ENCODE measurements at regions not wholly inside any gene's neighbourhood (a gene's known extent, or its start where the extent isn't known, plus 50 kb on each side); places are given as distances from the start of the nearest gene placed in this dataset.

- no peaks in the 10 kb centered on the region for H3K9me3 ChIP-seq (ENCODE audit: insufficient read depth, low read depth, low read length)
Observed at GRCh38 chr16:65641049-65641761, 519.3 kb upstream of the CDH11 start.

GRCh38 chr16:65634833-65635232 is 513.0 kb upstream of the CDH11 start:
- Histone ChIP-seq H3K4me3 (ENCODE audit: insufficient read depth, low read depth, low read length) (no peak overlapping the region), H2AFZ (ENCODE audit: low read depth, low read length) (no peak overlapping the region), H3K9ac (ENCODE audit: low read length) (no peak overlapping the region), H3K36me3 (ENCODE audit: insufficient read depth, low read length) (no peaks in the 10 kb centered on the region), H3K9me3 (ENCODE audit: insufficient read depth, low read depth, low read length) (no peaks in the 10 kb centered on the region), H3K79me2 (ENCODE audit: insufficient read depth, low read length) (no peaks in the 10 kb centered on the region), H4K20me1 (ENCODE audit: insufficient read depth, low read length) (no peaks in the 10 kb centered on the region), H3K27ac (ENCODE audit: low read depth, low read length) (no peak overlapping the region), H3K27me3 (ENCODE audit: insufficient read depth, low read length) (no peaks in the 10 kb centered on the region), H3K4me1 (ENCODE audit: insufficient read depth, low read length) (no peaks in the 10 kb centered on the region), H3K4me2 (ENCODE audit: low read length) (no peak overlapping the region)
- TF ChIP-seq EZH2 (IDR thresholded peaks at IDR 0.05; ENCODE audit: insufficient read depth, low read length), result no peak
- TF ChIP-seq, protein P1, sequence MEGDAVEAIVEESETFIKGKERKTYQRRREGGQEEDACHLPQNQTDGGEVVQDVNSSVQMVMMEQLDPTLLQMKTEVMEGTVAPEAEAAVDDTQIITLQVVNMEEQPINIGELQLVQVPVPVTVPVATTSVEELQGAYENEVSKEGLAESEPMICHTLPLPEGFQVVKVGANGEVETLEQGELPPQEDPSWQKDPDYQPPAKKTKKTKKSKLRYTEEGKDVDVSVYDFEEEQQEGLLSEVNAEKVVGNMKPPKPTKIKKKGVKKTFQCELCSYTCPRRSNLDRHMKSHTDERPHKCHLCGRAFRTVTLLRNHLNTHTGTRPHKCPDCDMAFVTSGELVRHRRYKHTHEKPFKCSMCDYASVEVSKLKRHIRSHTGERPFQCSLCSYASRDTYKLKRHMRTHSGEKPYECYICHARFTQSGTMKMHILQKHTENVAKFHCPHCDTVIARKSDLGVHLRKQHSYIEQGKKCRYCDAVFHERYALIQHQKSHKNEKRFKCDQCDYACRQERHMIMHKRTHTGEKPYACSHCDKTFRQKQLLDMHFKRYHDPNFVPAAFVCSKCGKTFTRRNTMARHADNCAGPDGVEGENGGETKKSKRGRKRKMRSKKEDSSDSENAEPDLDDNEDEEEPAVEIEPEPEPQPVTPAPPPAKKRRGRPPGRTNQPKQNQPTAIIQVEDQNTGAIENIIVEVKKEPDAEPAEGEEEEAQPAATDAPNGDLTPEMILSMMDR (IDR thresholded peaks at IDR 0.05; ENCODE audit: insufficient read depth, low read depth, low read length), result no peak
- H3K27ac Mint-ChIP-seq (ENCODE audit: unreplicated experiment), result no peak overlapping the region
- DNase-seq (ENCODE audit: low read depth), result no peak
- peaks cover 28% of the 10 kb centered on the region for H3K27me3 Mint-ChIP-seq (ENCODE audit: low read depth, unreplicated experiment)
- no peaks in the 10 kb centered on the region for H3K36me3 Mint-ChIP-seq (ENCODE audit: low read depth, unreplicated experiment)
- H3K9me3 Mint-ChIP-seq (ENCODE audit: unreplicated experiment), result peaks cover 5% of the 10 kb centered on the region
- no peak for FAIRE-seq
- no peaks in the 10 kb centered on the region for H3K4me1 Mint-ChIP-seq (ENCODE audit: low read depth, unreplicated experiment)
- H3K4me3 Mint-ChIP-seq (ENCODE audit: unreplicated experiment), result no peak overlapping the region

More at GRCh38 chr16:65641049-65641761, 519.3 kb upstream of the CDH11 start:
- Histone ChIP-seq H4K20me1 (ENCODE audit: insufficient read depth, low read length) (no peaks in the 10 kb centered on the region), H3K27me3 (ENCODE audit: insufficient read depth, low read length) (no peaks in the 10 kb centered on the region), H2AFZ (ENCODE audit: low read depth, low read length) (no peak overlapping the region), H3K36me3 (ENCODE audit: insufficient read depth, low read length) (no peaks in the 10 kb centered on the region), H3K4me2 (ENCODE audit: low read length) (no peak overlapping the region), H3K79me2 (ENCODE audit: insufficient read depth, low read length) (no peaks in the 10 kb centered on the region), H3K4me1 (ENCODE audit: insufficient read depth, low read length) (no peaks in the 10 kb centered on the region), H3K9ac (ENCODE audit: low read length) (no peak overlapping the region), H3K4me3 (ENCODE audit: insufficient read depth, low read depth, low read length) (no peak overlapping the region), H3K27ac (ENCODE audit: low read depth, low read length) (no peak overlapping the region)
- Mint-ChIP-seq H3K4me1 (ENCODE audit: low read depth, unreplicated experiment) (no peaks in the 10 kb centered on the region), H3K4me3 (ENCODE audit: unreplicated experiment) (no peak overlapping the region), H3K27me3 (ENCODE audit: low read depth, unreplicated experiment) (peaks cover 19% of the 10 kb centered on the region), H3K27ac (ENCODE audit: unreplicated experiment) (no peak overlapping the region), H3K36me3 (ENCODE audit: low read depth, unreplicated experiment) (no peaks in the 10 kb centered on the region), H3K9me3 (ENCODE audit: unreplicated experiment) (peaks cover 2% of the 10 kb centered on the region)
- DNase-seq (ENCODE audit: low read depth) (no peak), FAIRE-seq (no peak)
- no peak for TF ChIP-seq EZH2 (IDR thresholded peaks at IDR 0.05; ENCODE audit: insufficient read depth, low read length)
- TF ChIP-seq, protein P1 (IDR thresholded peaks at IDR 0.05; ENCODE audit: insufficient read depth, low read depth, low read length), result no peak

DNA sequence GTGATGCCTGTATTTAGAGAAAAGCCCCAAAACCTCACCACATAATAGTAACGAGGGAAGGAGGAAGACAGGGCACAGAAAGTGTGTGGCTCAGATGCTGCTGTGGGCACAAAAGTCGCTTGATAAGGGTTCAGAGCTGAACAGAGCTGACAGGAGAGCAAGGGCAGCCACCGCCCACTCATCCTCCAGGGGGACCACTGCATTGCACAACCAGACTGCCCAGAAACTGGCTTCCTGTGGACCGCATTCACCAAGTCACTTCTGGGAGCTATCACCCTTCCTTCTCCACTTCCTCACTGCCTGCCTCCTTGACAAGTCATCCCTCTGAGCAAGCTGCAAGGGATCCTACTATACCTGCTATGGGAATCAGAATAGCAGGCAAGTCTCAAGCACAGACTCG is 512.4 kb upstream of the CDH11 start:
- Histone ChIP-seq H2AFZ (ENCODE audit: low read depth, low read length) (no peak overlapping the region), H3K4me2 (ENCODE audit: low read length) (no peak overlapping the region), H3K27me3 (ENCODE audit: insufficient read depth, low read length) (no peaks in the 10 kb centered on the region), H3K27ac (ENCODE audit: low read depth, low read length) (no peak overlapping the region), H3K9ac (ENCODE audit: low read length) (no peak overlapping the region), H3K4me3 (ENCODE audit: insufficient read depth, low read depth, low read length) (no peak overlapping the region), H3K36me3 (ENCODE audit: insufficient read depth, low read length) (no peaks in the 10 kb centered on the region), H3K4me1 (ENCODE audit: insufficient read depth, low read length) (no peaks in the 10 kb centered on the region), H3K79me2 (ENCODE audit: insufficient read depth, low read length) (no peaks in the 10 kb centered on the region), H4K20me1 (ENCODE audit: insufficient read depth, low read length) (no peaks in the 10 kb centered on the region), H3K9me3 (ENCODE audit: insufficient read depth, low read depth, low read length) (no peaks in the 10 kb centered on the region)
- H3K4me1 Mint-ChIP-seq (ENCODE audit: low read depth, unreplicated experiment), result no peaks in the 10 kb centered on the region
- FAIRE-seq, result no peak
- peaks cover 33% of the 10 kb centered on the region for H3K27me3 Mint-ChIP-seq (ENCODE audit: low read depth, unreplicated experiment)
- no peaks in the 10 kb centered on the region for H3K36me3 Mint-ChIP-seq (ENCODE audit: low read depth, unreplicated experiment)
- peak; percentile 24 for DNase-seq (ENCODE audit: low read depth)
- no peak overlapping the region for H3K27ac Mint-ChIP-seq (ENCODE audit: unreplicated experiment)
- no peak for TF ChIP-seq EZH2 (IDR thresholded peaks at IDR 0.05; ENCODE audit: insufficient read depth, low read length)
- TF ChIP-seq, protein P1 (IDR thresholded peaks at IDR 0.05; ENCODE audit: insufficient read depth, low read depth, low read length), result no peak
- H3K9me3 Mint-ChIP-seq (ENCODE audit: unreplicated experiment), result peaks cover 6% of the 10 kb centered on the region
- H3K4me3 Mint-ChIP-seq (ENCODE audit: unreplicated experiment), result no peak overlapping the region
